Tibial nerve (tissue), 4 donors: ENCODE measurements at regions not wholly inside any gene's neighbourhood (a gene's known extent, or its start where the extent isn't known, plus 50 kb on each side); places are given as distances from the start of the nearest gene placed in this dataset.

ENCODE experiments used
- DNase-seq, 2 donors: peaks; one replicate each; pipeline ENCODE4 v3.0.0-alpha.2; 2019; ENCODE audit warnings: low spot score in 2 of 2
- H3K27ac ChIP-seq, 4 donors: fragments of 200-600 bp; sonication (generic) in 3 of 4; one replicate each; pipeline ENCODE4 v1.5.1; 2017 to 2019; ENCODE audit warnings: mild to moderate bottlenecking in 1 of 4
- H3K27me3 ChIP-seq, 2 donors: fragments of 200-600 bp; sonication (generic) in 1 of 2; one replicate each; pipeline versions ENCODE4 v1.5.1 to v1.6.0; 2017 to 2019
- H3K36me3 ChIP-seq, 3 donors: fragments of 200-600 bp; sonication (generic); one replicate each; pipeline ENCODE4 v1.5.1; 2018 to 2019
- H3K4me1 ChIP-seq, 4 donors: fragments of 200-600 bp; sonication (generic) in 3 of 4; one replicate each; pipeline ENCODE4 v1.5.1; 2017 to 2019
- H3K4me3 ChIP-seq, 4 donors: fragments of 200-600 bp; sonication (generic) in 3 of 4; one replicate each; pipeline ENCODE4 v1.5.1; 2017 to 2019; ENCODE audit warnings: mild to moderate bottlenecking in 1 of 4, moderate library complexity in 1 of 4
- H3K9me3 ChIP-seq, 4 donors: fragments of 200-600 bp; sonication (generic) in 3 of 4; one replicate each; pipeline ENCODE4 v1.5.1; 2017 to 2019
- CTCF ChIP-seq, 5 experiments: fragments of 200-600 bp in 3 of 5; fragments of 450-650 bp in 2 of 5; sonication (generic) in 3 of 5; IDR thresholded peaks; one replicate each; pipeline ENCODE4 v1.5.1; 2016 to 2019; ENCODE audit warnings: antibody characterized with exemption in 5 of 5, mild to moderate bottlenecking in 3 of 5, moderate library complexity in 2 of 5
- EP300 ChIP-seq, 2 donors: sonication (generic); formaldehyde crosslinking; IDR thresholded peaks; one replicate each; pipeline ENCODE4 v1.6.1; 2017; ENCODE audit warnings: antibody characterized with exemption in 2 of 2, mild to moderate bottlenecking in 1 of 2
- POLR2A ChIP-seq, 2 donors: fragments of 450-650 bp; IDR thresholded peaks; one replicate each; pipeline ENCODE4 v1.6.1; 2017; ENCODE audit warnings: antibody characterized with exemption in 2 of 2, mild to moderate bottlenecking in 2 of 2, moderate library complexity in 2 of 2
- WGBS, 2 donors: methylation state at CpG; one replicate each; pipeline ENCODE4 v1.1.5; 2018; 5-methylcytosine and 5-hydroxymethylcytosine counted together

GRCh38 chr20:48563191-48563870 lies 264.5 kb downstream of the PREX1 start:
- Histone ChIP-seq H3K27me3 (peaks cover 0 to 7% of the 10 kb centered on the region in 2 donors), H3K4me3 (no peak overlapping the region), H3K27ac (no peak overlapping the region), H3K36me3 (no peaks in the 10 kb centered on the region), H3K4me1 (no peaks in the 10 kb centered on the region), H3K9me3 (peaks cover 0 to 4% (median 0%) of the 10 kb centered on the region in 4 donors)
- 90 to 92% methylated on average over 21 of the region's 21 CpGs for WGBS, 2 donors
- DNase-seq: no peak
- TF ChIP-seq POLR2A (IDR thresholded peaks at IDR 0.05) (no peak), EP300 (IDR thresholded peaks at IDR 0.05) (no peak), CTCF (IDR thresholded peaks at IDR 0.05) (no peak)

GRCh38 chr20:48562586-48563116 lies 265.1 kb downstream of the PREX1 start:
- TF ChIP-seq EP300 (IDR thresholded peaks at IDR 0.05) (no peak), CTCF (IDR thresholded peaks at IDR 0.05) (no peak), POLR2A (IDR thresholded peaks at IDR 0.05) (no peak)
- DNase-seq: no peak

GRCh38 chr20:48558906-48559305 lies 268.9 kb downstream of the PREX1 start:
- no peak for DNase-seq
- Histone ChIP-seq H3K9me3 (no peaks in the 10 kb centered on the region), H3K27ac (no peak overlapping the region), H3K36me3 (no peaks in the 10 kb centered on the region), H3K27me3 (no peaks in the 10 kb centered on the region), H3K4me1 (no peaks in the 10 kb centered on the region), H3K4me3 (no peak overlapping the region)
- TF ChIP-seq POLR2A (IDR thresholded peaks at IDR 0.05) (no peak), CTCF (IDR thresholded peaks at IDR 0.05) (no peak), EP300 (IDR thresholded peaks at IDR 0.05) (no peak)
- 56 to 65% methylated on average over 4 of the region's 4 CpGs for WGBS, 2 donors

More at GRCh38 chr20:48562586-48563116, 265.1 kb downstream of the PREX1 start:
- H3K4me3 ChIP-seq: no peak overlapping the region
- H3K27me3 ChIP-seq: peaks cover 0 to 7% of the 10 kb centered on the region in 2 donors
- H3K9me3 ChIP-seq: peaks cover 0 to 4% (median 0%) of the 10 kb centered on the region in 4 donors
- WGBS, 2 donors: 55 to 58% methylated on average over 5 of the region's 5 CpGs
- H3K36me3 ChIP-seq: no peaks in the 10 kb centered on the region
- H3K4me1 ChIP-seq: no peaks in the 10 kb centered on the region
- no peak overlapping the region for H3K27ac ChIP-seq

- TF ChIP-seq CTCF (IDR thresholded peaks at IDR 0.05): no peak
- no peak for TF ChIP-seq EP300 (IDR thresholded peaks at IDR 0.05)
- no peak for TF ChIP-seq POLR2A (IDR thresholded peaks at IDR 0.05)
- Histone ChIP-seq H3K4me1 (no peaks in the 10 kb centered on the region), H3K4me3 (no peak overlapping the region), H3K27me3 (no peaks in the 10 kb centered on the region), H3K9me3 (no peaks in the 10 kb centered on the region), H3K36me3 (no peaks in the 10 kb centered on the region), H3K27ac (no peak overlapping the region)
- no peak for DNase-seq
- WGBS, 2 donors: 68 to 78% methylated on average over 3 of the region's 3 CpGs
These were observed 270.4 kb downstream of the PREX1 start for GRCh38 chr20:48557380-48557779.

- TF ChIP-seq POLR2A (IDR thresholded peaks at IDR 0.05) (no peak), CTCF (IDR thresholded peaks at IDR 0.05) (no peak)
- 35% methylated on average over 6 of the region's 6 CpGs for whole genome bisulfite sequencing, 2 donors
- H3K9me3 ChIP-seq: no peaks in the 10 kb centered on the region
- H3K27ac ChIP-seq: no peak overlapping the region
- H3K27me3 ChIP-seq: no peaks in the 10 kb centered on the region
- no peaks in the 10 kb centered on the region for H3K4me1 ChIP-seq
- no peak overlapping the region for H3K4me3 ChIP-seq
- H3K36me3 ChIP-seq: no peaks in the 10 kb centered on the region
- DNase-seq: no peak
These were observed 270.8 kb downstream of the PREX1 start for GRCh38 chr20:48556956-48557355.
